ENCODE measurements at regions not wholly inside any gene's neighbourhood (a gene's known extent, or its start where the extent isn't known, plus 50 kb on each side); places are given as distances from the start of the nearest gene placed in this dataset.

GRCh38 chr12:107444771-107445170 lies 240.8 kb upstream of the PWP1 start (continued):
- TF ChIP-seq CHD7 (IDR thresholded peaks at IDR 0.05; ENCODE audit: insufficient replicate concordance, low read length), result no peak
- TF ChIP-seq HDAC2 (IDR thresholded peaks at IDR 0.05; ENCODE audit: borderline replicate concordance in 1 of 2, low read depth in 2 of 2, low read length in 2 of 2), result no peak
- TF ChIP-seq BRCA1 (IDR thresholded peaks at IDR 0.05; ENCODE audit: low read depth, low read length), result no peak
- TF ChIP-seq SIRT6 (IDR thresholded peaks at IDR 0.05; ENCODE audit: low read length), result no peak
- no peak for TF ChIP-seq ASH2L (IDR thresholded peaks at IDR 0.05; ENCODE audit: low read length)
- TF ChIP-seq MAX (IDR thresholded peaks at IDR 0.05), result no peak
- no peak for TF ChIP-seq EP300 (IDR thresholded peaks at IDR 0.05; ENCODE audit: borderline replicate concordance in 1 of 2, low read depth in 2 of 2, low read length in 2 of 2)
- no peak for TF ChIP-seq BCL11A (IDR thresholded peaks at IDR 0.05; ENCODE audit: low read depth in 2 of 2, low read length in 2 of 2)
- TF ChIP-seq GTF2F1 (IDR thresholded peaks at IDR 0.05; ENCODE audit: borderline replicate concordance, low read depth, low read length), result no peak
- TF ChIP-seq POLR2AphosphoS5 (IDR thresholded peaks at IDR 0.05; ENCODE audit: low read depth, low read length), result no peak

All from H1 (cell line).